CD4-positive, alpha-beta T cell treated with Interleukin-17A for 1 hour (primary cell): ENCODE measurements at regions not wholly inside any gene's neighbourhood (a gene's known extent, or its start where the extent isn't known, plus 50 kb on each side); places are given as distances from the start of the nearest gene placed in this dataset.
"Not testable (repeated sequence)": the region's sequence is repeated elsewhere in the genome, so short reads cannot be mapped to it uniquely, and the experiment has no call there.

Experiments
- DNase-seq: peaks from one replicate; pipeline ENCODE4 v3.0.0-alpha.2; 2020

- no peak for DNase-seq
Observed at GRCh38 chr7:82624337-82624736, 180.8 kb upstream of the CACNA2D1 start.

- no peak for DNase-seq
Observed at GRCh38 chr7:82623812-82624211, 180.2 kb upstream of the CACNA2D1 start.

- DNase-seq, result no peak
Observed at GRCh38 chr7:82617156-82617555, 173.6 kb upstream of the CACNA2D1 start.

- peak; percentile 4 for DNase-seq
Observed at GRCh38 chr7:82616059-82616728, 172.6 kb upstream of the CACNA2D1 start.

GRCh38 chr7:82615527-82615926 lies 171.9 kb upstream of the CACNA2D1 start:
- peak; percentile 1 for DNase-seq

GRCh38 chr7:82609746-82610145 lies 166.2 kb upstream of the CACNA2D1 start:
- no peak for DNase-seq

- peak; percentile 1 for DNase-seq
Observed at GRCh38 chr7:82605247-82605864, 161.8 kb upstream of the CACNA2D1 start.

GRCh38 chr7:82602066-82602465 lies 158.5 kb upstream of the CACNA2D1 start:
- DNase-seq, result no peak

- DNase-seq, result no peak
Observed at GRCh38 chr7:82600531-82600930, 157.0 kb upstream of the CACNA2D1 start.

- DNase-seq, result no peak
Observed at GRCh38 chr7:82599895-82600294, 156.3 kb upstream of the CACNA2D1 start.

GRCh38 chr7:82598958-82599357 lies 155.4 kb upstream of the CACNA2D1 start:
- no peak for DNase-seq

- not testable (repeated sequence) for DNase-seq
Observed at GRCh38 chr7:82595795-82596194, 152.2 kb upstream of the CACNA2D1 start.

GRCh38 chr7:82595176-82595575 lies 151.6 kb upstream of the CACNA2D1 start:
- DNase-seq, result no peak

- DNase-seq, result no peak
Observed at GRCh38 chr7:82594665-82595064, 151.1 kb upstream of the CACNA2D1 start.

GRCh38 chr7:82593780-82594179 lies 150.2 kb upstream of the CACNA2D1 start:
- DNase-seq, result no peak

GRCh38 chr7:82592416-82592815 lies 148.8 kb upstream of the CACNA2D1 start:
- no peak for DNase-seq

- DNase-seq, result no peak
Observed at GRCh38 chr7:82579047-82579446, 135.5 kb upstream of the CACNA2D1 start.

- DNase-seq, result no peak
Observed at GRCh38 chr7:82578430-82578829, 134.9 kb upstream of the CACNA2D1 start.

GRCh38 chr7:82572195-82572880 lies 128.8 kb upstream of the CACNA2D1 start:
- peak; percentile 41 for DNase-seq

GRCh38 chr7:82571047-82571446 lies 127.5 kb upstream of the CACNA2D1 start:
- not testable (repeated sequence) for DNase-seq

GRCh38 chr7:82567841-82568240 lies 124.3 kb upstream of the CACNA2D1 start:
- no peak for DNase-seq

- DNase-seq, result no peak
Observed at GRCh38 chr7:82567356-82567755, 123.8 kb upstream of the CACNA2D1 start.

GRCh38 chr7:82566752-82567151 lies 123.2 kb upstream of the CACNA2D1 start:
- DNase-seq, result no peak

- no peak for DNase-seq
Observed at GRCh38 chr7:82562716-82563404, 119.3 kb upstream of the CACNA2D1 start.
